Astrocyte of the spinal cord (primary cell): ENCODE measurements at regions not wholly inside any gene's neighbourhood (a gene's known extent, or its start where the extent isn't known, plus 50 kb on each side); places are given as distances from the start of the nearest gene placed in this dataset.

Source experiments
- DNase-seq: peaks from one replicate; pipeline ENCODE4 v3.0.0; 2011; ENCODE audit warnings: low read depth, low spot score
- H3K4me3 ChIP-seq: 2 replicates; pipeline ENCODE4 v1.5.1; 2011; ENCODE audit warnings: low read depth, mild to moderate bottlenecking, low read length, moderate library complexity
- CTCF ChIP-seq: IDR thresholded peaks from 2 replicates; pipeline ENCODE4 v1.5.1; 2012; ENCODE audit warnings: low read depth, mild to moderate bottlenecking, low read length, inconsistent platforms
- in situ Hi-C: cut with HindIII; loops from 2 replicates; pipeline ENCODE4 v1.10.0; 2017; ENCODE audit warnings: low sequenced_read_pairs

DNA sequence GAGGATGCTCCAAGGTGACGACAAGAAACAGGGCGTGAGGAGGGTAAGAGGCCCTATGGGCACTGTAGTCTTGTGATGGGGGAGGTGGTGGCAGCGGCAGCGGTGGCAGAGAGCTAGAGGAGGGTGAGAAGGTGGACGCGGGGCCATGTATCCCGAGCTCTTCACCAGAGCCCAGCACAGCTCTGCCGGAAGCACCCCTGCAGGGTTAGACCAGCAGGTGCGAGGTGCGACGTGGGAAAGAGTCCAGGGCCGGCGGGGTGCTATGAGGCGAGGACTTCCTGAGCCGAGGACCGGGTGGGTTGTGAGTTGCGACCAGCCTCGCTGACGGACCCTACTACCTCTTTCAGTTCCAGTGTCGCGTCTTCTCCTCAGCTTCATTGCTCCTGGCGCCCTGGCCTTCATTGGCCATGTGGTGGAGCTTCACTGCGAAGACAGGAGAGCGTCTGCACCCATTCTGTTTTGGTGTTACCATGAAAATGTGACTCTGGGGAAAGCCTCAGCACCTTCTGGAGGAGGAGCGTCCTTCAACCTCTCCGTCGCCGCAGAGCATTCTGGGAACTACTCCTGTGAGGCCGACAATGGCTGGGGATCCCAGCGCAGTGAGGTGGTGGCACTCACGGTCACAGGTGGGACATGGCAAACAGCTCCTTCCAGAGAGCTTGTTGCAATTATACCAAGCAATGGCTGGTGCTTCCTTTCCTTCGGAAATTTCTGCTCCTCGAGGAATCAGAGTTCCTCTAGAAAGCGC is 67.9 kb upstream of the KIRREL1 start:
- in situ Hi-C loops: no loop called here
- no peak for DNase-seq
- no peak overlapping the region for H3K4me3 ChIP-seq
- no peak for TF ChIP-seq CTCF

DNA sequence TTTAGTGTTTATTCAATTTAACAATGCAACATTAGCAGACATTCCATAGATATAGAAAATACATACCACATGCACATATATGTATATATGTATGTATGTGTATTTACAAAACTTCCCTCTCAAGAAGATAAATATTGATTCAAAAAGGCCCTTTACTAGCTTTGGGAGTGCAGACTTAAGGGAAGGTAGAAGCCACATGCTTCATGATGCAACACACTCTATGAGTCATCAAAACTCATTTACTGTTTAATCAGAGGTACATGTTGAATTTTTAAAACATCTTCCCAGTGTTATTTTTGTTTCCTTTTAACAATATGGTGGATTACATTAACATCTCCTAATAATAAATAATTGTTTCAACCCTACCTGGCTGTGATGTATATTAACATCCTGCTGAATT is 61.4 kb upstream of the KIRREL1 start:
- TF ChIP-seq CTCF: no peak
- DNase-seq: peak; percentile 23
- in situ Hi-C loops: no loop called here
- H3K4me3 ChIP-seq: no peak overlapping the region

DNA sequence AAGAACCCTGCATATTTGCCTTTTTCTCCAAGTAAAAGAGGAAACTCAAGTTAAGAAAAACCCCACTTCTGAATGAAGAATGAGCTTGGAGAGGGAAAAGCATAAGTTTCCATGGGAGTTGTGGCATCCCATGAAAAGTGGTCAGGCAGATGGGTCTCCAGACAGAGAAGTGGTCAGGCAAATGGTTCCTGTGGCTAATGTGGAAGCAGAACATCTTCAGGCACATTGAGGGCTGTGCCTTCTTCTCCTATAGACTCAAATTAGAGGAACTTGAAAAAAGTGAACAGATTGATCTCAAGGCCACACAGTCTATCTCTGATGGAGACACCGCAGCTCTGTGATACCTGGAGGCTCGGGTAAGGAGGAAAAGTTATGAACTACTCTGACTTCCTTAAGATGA is 55.7 kb upstream of the KIRREL1 start:
- no peak for DNase-seq
- no peak for TF ChIP-seq CTCF
- H3K4me3 ChIP-seq: no peak overlapping the region
- in situ Hi-C loops: no loop called here

- no peak overlapping the region for H3K4me3 ChIP-seq
- in situ Hi-C loops: no loop called here
- no peak for TF ChIP-seq CTCF
- no peak for DNase-seq
Measured at GRCh38 chr1:157941939-157942338, 51.5 kb upstream of the KIRREL1 start.
